B cell (primary cell): ENCODE measurements at regions not wholly inside any gene's neighbourhood (a gene's known extent, or its start where the extent isn't known, plus 50 kb on each side); places are given as distances from the start of the nearest gene placed in this dataset.

Source experiments
- CTCF ChIP-seq: fragments of 200-600 bp; IDR thresholded peaks from one replicate; pipeline ENCODE4 v1.8.0; 2022; ENCODE audit warnings: antibody characterized with exemption, mild to moderate bottlenecking
- EZH2 ChIP-seq: IDR thresholded peaks from 2 replicates; pipeline ENCODE4 v1.6.1; 2012; ENCODE audit warnings: borderline replicate concordance, low read depth, mild to moderate bottlenecking, moderate library complexity, low read length; ENCODE audit not compliant: insufficient read depth, poor library complexity, severe bottlenecking

GRCh38 chr18:76099931-76100457 is 395.0 kb downstream of the ZNF516 start:
- TF ChIP-seq CTCF (no peak), EZH2 (no peak)
